Activated CD8-positive, alpha-beta T cell treated with anti-CD3 and anti-CD28 coated beads for 36 hours (primary cell): ENCODE measurements at regions not wholly inside any gene's neighbourhood (a gene's known extent, or its start where the extent isn't known, plus 50 kb on each side); places are given as distances from the start of the nearest gene placed in this dataset.

Experiments used
- ATAC-seq: fragments of 200-7000 bp; cut with Tn5 transposase; one replicate; pipeline ENCODE4 v1.10.0; 2021; ENCODE audit warnings: mild to moderate bottlenecking, moderate library complexity
- CTCF ChIA-PET: fragments of 350-600 bp; sonication (Branson Sonifier 250); formaldehyde crosslinking; loops from one replicate; lab custom pipeline; 2021; ENCODE audit warnings: antibody characterized with exemption; lab: Charles Lee
- POLR2A ChIA-PET: fragments of 350-600 bp; sonication (Branson Sonifier 250); formaldehyde crosslinking; loops from one replicate; lab custom pipeline; 2021; ENCODE audit warnings: antibody characterized with exemption; lab: Charles Lee
- DNase-seq: peaks from one replicate; pipeline ENCODE4 v3.0.0-alpha.2; 2020
- H3K27ac Mint-ChIP-seq: one replicate; pipeline ENCODE4 v1.8.0; 2021; ENCODE audit warnings: mild to moderate bottlenecking, mixed read lengths
- H3K27me3 Mint-ChIP-seq: one replicate; pipeline ENCODE4 v1.8.0; 2021; ENCODE audit warnings: mixed read lengths
- H3K36me3 Mint-ChIP-seq: one replicate; pipeline ENCODE4 v1.8.0; 2021; ENCODE audit warnings: low read depth, mixed read lengths
- H3K4me1 Mint-ChIP-seq: one replicate; pipeline ENCODE4 v1.8.0; 2021; ENCODE audit warnings: low read depth, mixed read lengths
- H3K4me3 Mint-ChIP-seq: one replicate; pipeline ENCODE4 v1.8.0; 2021; ENCODE audit warnings: mild to moderate bottlenecking, moderate library complexity, mixed read lengths
- H3K9me3 Mint-ChIP-seq: one replicate; pipeline ENCODE4 v1.8.0; 2021; ENCODE audit warnings: mixed read lengths
- CTCF ChIP-seq: fragments of 200-600 bp; IDR thresholded peaks from one replicate; pipeline ENCODE4 v1.8.0; 2022; ENCODE audit warnings: antibody characterized with exemption, mild to moderate bottlenecking
- intact Hi-C: fragments of 100-400 bp; cut with micrococcal nuclease; formaldehyde crosslinking; loops from one replicate; pipeline ENCODE4 v1.10.0; 2022

- no peak for DNase-seq
- ChIA-PET CTCF (no interaction called here), POLR2A (no interaction called here)
- ATAC-seq = no peak
- H3K4me1 Mint-ChIP-seq = no peaks in the 10 kb centered on the region
- H3K4me3 Mint-ChIP-seq = no peak overlapping the region
- H3K27ac Mint-ChIP-seq = no peak overlapping the region
- no peaks in the 10 kb centered on the region for H3K9me3 Mint-ChIP-seq
- intact Hi-C loops = no loop called here
- no peaks in the 10 kb centered on the region for H3K27me3 Mint-ChIP-seq
- TF ChIP-seq CTCF = no peak
- H3K36me3 Mint-ChIP-seq = no peaks in the 10 kb centered on the region
These were observed 424.8 kb upstream of the DMAC1 start for GRCh38 chr9:8224381-8224801.

GRCh38 chr9:8223861-8224260, 424.3 kb upstream of the DMAC1 start:
- Mint-ChIP-seq H3K27ac (no peak overlapping the region), H3K27me3 (no peaks in the 10 kb centered on the region), H3K4me1 (no peaks in the 10 kb centered on the region), H3K36me3 (no peaks in the 10 kb centered on the region), H3K4me3 (no peak overlapping the region), H3K9me3 (no peaks in the 10 kb centered on the region)
- DNase-seq = no peak
- intact Hi-C loops = no loop called here
- POLR2A ChIA-PET = no interaction called here
- TF ChIP-seq CTCF = no peak
- CTCF ChIA-PET = no interaction called here
- no peak for ATAC-seq

DNA sequence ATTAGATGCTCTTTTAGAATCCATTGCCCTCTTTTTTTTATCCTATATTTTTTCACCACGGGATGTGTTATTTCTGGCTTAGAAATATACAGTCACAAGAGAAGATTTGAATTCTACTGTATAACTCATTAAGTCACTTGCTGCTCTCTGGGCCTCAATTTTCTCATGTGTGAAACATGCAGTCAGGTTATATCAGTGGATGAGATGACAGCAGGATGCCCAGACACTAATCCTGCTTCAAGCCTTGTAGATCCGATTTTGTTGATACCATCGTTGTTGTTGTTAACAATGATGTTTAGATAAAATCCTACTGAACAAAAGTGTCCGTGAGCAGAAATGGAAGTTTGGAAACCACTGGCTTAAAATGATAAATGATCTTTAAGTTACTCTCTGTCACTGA, 421.9 kb upstream of the DMAC1 start:
- Mint-ChIP-seq H3K36me3 (no peaks in the 10 kb centered on the region), H3K27ac (no peak overlapping the region), H3K4me3 (no peak overlapping the region), H3K4me1 (no peaks in the 10 kb centered on the region), H3K27me3 (no peaks in the 10 kb centered on the region), H3K9me3 (no peaks in the 10 kb centered on the region)
- DNase-seq (no peak), ATAC-seq (no peak)
- no peak for TF ChIP-seq CTCF
- ChIA-PET POLR2A (no interaction called here), CTCF (no interaction called here)
- intact Hi-C loops = no loop called here

DNA sequence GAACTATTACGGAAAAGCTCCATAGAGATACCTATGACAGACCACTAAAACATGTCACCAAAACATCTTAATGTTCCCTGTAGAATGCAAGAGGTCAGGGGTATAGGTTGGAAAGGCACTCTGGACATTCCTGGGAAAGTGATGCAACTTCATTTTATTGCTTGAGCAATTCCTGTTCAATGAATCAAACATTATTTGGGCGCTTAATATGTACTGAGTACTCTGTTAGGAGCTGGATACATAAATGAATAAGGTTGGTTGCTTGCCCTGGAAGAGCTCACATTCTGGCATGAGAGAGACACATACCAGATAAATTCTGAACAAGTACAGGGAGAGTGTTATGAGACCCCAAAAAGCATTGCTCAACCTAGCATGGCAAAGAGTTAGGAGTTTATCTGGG, 408.9 kb upstream of the DMAC1 start:
- intact Hi-C loops = no loop called here
- Mint-ChIP-seq H3K27ac (no peak overlapping the region), H3K27me3 (peaks cover 1% of the 10 kb centered on the region), H3K4me3 (no peak overlapping the region), H3K4me1 (peaks cover 2% of the 10 kb centered on the region), H3K9me3 (no peaks in the 10 kb centered on the region), H3K36me3 (no peaks in the 10 kb centered on the region)
- ChIA-PET POLR2A (no interaction called here), CTCF (no interaction called here)
- ATAC-seq = no peak
- no peak for TF ChIP-seq CTCF
- DNase-seq = no peak

DNA sequence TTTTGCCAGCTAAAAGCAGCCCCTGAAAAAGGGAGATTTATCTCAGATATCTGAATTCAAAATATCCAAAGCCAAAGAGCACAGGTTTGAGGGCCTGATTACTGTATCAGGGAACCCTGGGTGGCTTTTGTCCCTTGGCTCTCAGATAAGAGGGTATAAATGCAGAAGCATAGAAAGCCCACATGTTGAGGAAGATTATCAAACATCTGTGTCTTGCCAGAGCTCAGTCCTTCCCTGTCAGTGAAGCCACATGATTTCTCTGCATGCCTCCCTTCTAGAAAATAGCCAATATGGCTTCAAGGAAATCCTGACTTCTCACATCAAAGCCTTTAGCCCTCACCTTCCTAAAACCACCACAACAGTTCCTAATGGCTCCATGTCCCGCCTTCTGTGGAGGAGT, 408.0 kb upstream of the DMAC1 start:
- no peaks in the 10 kb centered on the region for H3K36me3 Mint-ChIP-seq
- peaks cover 1% of the 10 kb centered on the region for H3K27me3 Mint-ChIP-seq
- DNase-seq (no peak), ATAC-seq (no peak)
- TF ChIP-seq CTCF = no peak
- no peak overlapping the region for H3K27ac Mint-ChIP-seq
- CTCF ChIA-PET = no interaction called here
- H3K4me1 Mint-ChIP-seq = peaks cover 2% of the 10 kb centered on the region
- intact Hi-C loops = no loop called here
- H3K4me3 Mint-ChIP-seq = no peak overlapping the region
- POLR2A ChIA-PET = no interaction called here
- H3K9me3 Mint-ChIP-seq = no peaks in the 10 kb centered on the region
